ENCODE measurements at regions not wholly inside any gene's neighbourhood (a gene's known extent, or its start where the extent isn't known, plus 50 kb on each side); places are given as distances from the start of the nearest gene placed in this dataset.

GRCh38 chr6:145427232-145427631, 308.1 kb downstream of the EPM2A start:
- TF ChIP-seq CTCF (IDR thresholded peaks at IDR 0.05) (no peak), POLR2A (IDR thresholded peaks at IDR 0.05) (no peak)
